ENCODE measurements at regions not wholly inside any gene's neighbourhood (a gene's known extent, or its start where the extent isn't known, plus 50 kb on each side); places are given as distances from the start of the nearest gene placed in this dataset.

DNA sequence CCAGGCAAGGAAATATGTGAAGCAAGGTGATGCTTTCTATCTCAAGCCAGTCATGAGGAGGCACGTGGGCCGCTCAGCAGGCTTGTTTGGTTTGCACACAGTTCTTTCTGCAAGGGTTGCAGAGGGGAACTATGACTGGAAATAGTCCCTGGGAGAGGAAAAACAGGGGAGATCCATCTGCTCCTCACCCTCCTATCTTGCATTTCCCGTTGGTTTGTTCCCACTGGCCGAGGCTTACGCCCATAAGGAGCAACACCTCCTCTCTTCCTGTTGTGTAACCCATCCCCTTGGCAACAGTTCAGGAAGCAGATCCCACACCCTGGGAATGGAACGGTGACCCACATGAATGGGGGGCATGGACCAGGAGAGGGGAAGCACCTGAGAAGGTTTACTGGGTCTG is 72.1 kb upstream of the MAGI1 start:
- H3K4me3 ChIP-seq (ENCODE audit: low read depth, low read length): no peak overlapping the region
- no peak for DNase-seq (ENCODE audit: low read depth)
- TF ChIP-seq, protein P1, sequence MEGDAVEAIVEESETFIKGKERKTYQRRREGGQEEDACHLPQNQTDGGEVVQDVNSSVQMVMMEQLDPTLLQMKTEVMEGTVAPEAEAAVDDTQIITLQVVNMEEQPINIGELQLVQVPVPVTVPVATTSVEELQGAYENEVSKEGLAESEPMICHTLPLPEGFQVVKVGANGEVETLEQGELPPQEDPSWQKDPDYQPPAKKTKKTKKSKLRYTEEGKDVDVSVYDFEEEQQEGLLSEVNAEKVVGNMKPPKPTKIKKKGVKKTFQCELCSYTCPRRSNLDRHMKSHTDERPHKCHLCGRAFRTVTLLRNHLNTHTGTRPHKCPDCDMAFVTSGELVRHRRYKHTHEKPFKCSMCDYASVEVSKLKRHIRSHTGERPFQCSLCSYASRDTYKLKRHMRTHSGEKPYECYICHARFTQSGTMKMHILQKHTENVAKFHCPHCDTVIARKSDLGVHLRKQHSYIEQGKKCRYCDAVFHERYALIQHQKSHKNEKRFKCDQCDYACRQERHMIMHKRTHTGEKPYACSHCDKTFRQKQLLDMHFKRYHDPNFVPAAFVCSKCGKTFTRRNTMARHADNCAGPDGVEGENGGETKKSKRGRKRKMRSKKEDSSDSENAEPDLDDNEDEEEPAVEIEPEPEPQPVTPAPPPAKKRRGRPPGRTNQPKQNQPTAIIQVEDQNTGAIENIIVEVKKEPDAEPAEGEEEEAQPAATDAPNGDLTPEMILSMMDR (IDR thresholded peaks at IDR 0.05; ENCODE audit: insufficient read depth, low read depth, low read length, missing control alignments): no peak

DNA sequence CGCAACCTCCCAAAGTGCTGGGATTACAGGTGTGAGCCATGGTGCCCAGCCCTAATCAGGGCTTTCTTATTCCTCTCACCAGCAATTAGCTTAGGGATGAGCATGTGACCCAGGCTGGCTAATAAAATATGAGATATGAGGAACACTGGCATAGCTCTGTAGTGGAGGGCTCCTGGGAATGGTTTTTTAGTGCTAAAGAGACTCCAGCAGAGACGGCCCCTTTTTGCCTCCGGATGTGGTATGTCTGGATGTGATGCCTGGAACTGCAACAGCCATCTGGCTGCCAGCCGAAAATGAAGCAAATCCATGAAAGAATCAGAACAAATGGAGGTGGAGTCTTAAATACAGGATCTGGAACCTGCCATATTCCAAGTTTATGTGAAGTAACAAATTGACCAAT is 69.1 kb upstream of the MAGI1 start:
- TF ChIP-seq, protein P1 (IDR thresholded peaks at IDR 0.05; ENCODE audit: insufficient read depth, low read depth, low read length, missing control alignments): no peak
- no peak overlapping the region for H3K4me3 ChIP-seq (ENCODE audit: low read depth, low read length)
- DNase-seq (ENCODE audit: low read depth): no peak

DNA sequence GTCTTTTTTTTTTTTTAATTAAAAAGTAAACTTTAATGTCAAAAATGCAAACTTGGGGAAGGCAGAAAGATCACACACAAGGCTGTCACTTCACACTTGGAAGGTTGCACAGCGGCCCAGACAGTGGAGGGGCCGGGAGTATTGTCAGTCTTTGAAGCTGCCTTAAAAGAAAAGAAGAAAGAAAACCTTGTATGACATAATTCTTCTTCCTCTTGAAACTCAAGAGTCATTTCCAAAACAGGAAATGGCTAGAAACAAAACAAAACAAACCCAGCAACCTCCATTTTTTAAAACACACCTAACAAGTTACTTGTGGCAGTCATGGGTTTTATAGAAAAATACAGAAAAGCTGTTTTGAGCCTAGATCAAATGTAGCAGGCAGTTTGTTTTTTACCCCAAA is 68.1 kb upstream of the MAGI1 start:
- peak; percentile 55 for DNase-seq (ENCODE audit: low read depth)
- H3K4me3 ChIP-seq (ENCODE audit: low read depth, low read length): no peak overlapping the region
- TF ChIP-seq, protein P1 (IDR thresholded peaks at IDR 0.05; ENCODE audit: insufficient read depth, low read depth, low read length, missing control alignments): no peak

DNA sequence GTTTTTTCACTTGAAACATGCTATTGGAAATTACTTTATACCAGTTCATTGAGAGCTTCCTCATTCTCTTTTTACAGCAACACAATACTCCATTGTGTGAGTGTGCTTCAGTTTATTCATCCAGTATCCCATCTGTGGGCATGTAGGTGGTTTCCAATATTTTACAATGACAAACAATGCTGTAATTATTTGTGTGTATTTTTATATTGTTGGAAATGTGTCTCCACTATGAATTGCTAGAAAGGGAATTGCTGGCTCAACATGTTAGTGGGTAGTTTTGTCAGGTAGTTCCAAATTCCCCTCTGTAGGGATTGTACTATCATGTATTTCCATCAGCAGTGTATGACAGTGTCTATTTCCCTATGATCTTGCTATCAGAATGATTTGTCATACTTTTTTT is 65.8 kb upstream of the MAGI1 start:
- DNase-seq (ENCODE audit: low read depth): no peak
- TF ChIP-seq, protein P1 (IDR thresholded peaks at IDR 0.05; ENCODE audit: insufficient read depth, low read depth, low read length, missing control alignments): no peak

DNA sequence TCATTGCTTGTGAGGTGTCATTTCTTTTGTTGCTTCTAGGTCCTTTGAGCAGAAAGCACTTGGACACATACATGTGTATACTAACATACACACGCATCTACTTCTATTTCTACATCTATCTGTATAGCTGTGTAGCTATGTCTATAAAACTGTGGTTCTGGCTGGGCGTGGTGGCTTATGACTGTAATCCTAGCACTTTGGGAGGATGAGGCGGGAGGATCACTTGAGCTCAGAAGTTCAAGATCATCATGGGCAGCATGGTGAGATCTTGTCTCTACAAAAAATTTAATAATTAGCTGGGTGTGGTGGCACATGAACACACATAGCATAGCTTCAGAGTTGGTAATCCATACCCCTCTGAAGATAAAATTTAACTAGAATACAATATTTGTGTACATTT is 65.0 kb upstream of the MAGI1 start:
- H3K4me3 ChIP-seq (ENCODE audit: low read depth, low read length): no peak overlapping the region
- TF ChIP-seq, protein P1 (IDR thresholded peaks at IDR 0.05; ENCODE audit: insufficient read depth, low read depth, low read length, missing control alignments): no peak
- DNase-seq (ENCODE audit: low read depth): no peak

More for the DNA sequence above, 65.8 kb upstream of the MAGI1 start:
- no peak overlapping the region for H3K4me3 ChIP-seq (ENCODE audit: low read depth, low read length)

DNA sequence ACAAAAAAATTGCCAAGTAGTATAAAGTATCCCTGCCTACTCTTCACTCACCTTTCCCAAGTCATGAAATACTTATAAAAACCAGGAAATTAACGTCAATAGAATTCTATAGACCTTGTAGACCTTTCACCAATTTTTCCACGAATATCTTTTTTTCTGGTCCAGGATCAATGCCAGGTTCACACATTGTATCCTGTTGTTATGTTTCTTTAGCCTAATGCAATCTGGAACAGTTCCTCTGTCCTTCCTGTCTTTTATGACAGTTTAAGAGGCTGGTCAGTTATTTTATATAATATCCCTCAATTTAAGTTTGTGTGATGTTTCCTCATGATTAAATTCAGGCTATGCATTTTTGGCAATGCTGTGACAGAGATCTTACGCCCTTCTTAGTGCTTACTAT is 63.2 kb upstream of the MAGI1 start:
- TF ChIP-seq, protein P1 (IDR thresholded peaks at IDR 0.05; ENCODE audit: insufficient read depth, low read depth, low read length, missing control alignments): no peak
- no peak overlapping the region for H3K4me3 ChIP-seq (ENCODE audit: low read depth, low read length)
- DNase-seq (ENCODE audit: low read depth): no peak

DNA sequence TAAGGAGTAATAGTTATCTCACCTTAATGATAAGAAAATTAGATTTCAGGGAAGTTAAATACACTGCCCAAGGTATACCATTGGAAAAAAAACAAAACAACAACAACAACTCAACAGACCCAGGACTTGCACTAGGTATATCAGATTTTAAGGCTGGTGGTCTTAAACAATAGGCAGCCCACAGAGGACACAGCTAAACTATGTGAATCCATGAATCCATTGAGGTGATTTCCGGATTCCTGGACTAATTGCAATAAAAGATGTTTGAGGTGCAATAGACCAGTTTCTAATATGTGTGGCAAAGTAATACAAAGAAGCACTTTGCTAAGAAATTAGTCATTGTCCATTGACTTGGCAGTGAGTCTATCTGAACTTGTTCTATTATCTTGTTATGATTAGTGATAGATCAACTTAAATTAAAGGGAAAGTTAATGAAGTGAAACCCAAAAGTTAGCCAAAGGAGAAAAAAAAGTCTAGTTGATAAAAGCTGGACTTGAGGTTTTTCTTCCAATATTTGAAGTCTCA is 60.9 kb upstream of the MAGI1 start:
- H3K4me3 ChIP-seq (ENCODE audit: low read depth, low read length): no peak overlapping the region
- no peak for DNase-seq (ENCODE audit: low read depth)
- TF ChIP-seq, protein P1 (IDR thresholded peaks at IDR 0.05; ENCODE audit: insufficient read depth, low read depth, low read length, missing control alignments): no peak
